IPS-18c (cell line): ENCODE measurements at regions not wholly inside any gene's neighbourhood (a gene's known extent, or its start where the extent isn't known, plus 50 kb on each side); places are given as distances from the start of the nearest gene placed in this dataset.

Experiments used
- H3K4me3 ChIP-seq: 2 replicates; pipeline ENCODE4 v1.7.0; 2013; ENCODE audit warnings: low read depth, mild to moderate bottlenecking, low read length, moderate library complexity; ENCODE audit not compliant: insufficient read depth
- H3K9me3 ChIP-seq: one replicate; pipeline ENCODE4 v1.6.1; 2013; ENCODE audit warnings: mild to moderate bottlenecking, low read length, moderate library complexity; ENCODE audit not compliant: control insufficient read depth, insufficient read depth

GRCh38 chr7:41367967-41368882 lies 334.7 kb downstream of the INHBA start:
- no peak overlapping the region for H3K4me3 ChIP-seq
- H3K9me3 ChIP-seq: no peaks in the 10 kb centered on the region

DNA sequence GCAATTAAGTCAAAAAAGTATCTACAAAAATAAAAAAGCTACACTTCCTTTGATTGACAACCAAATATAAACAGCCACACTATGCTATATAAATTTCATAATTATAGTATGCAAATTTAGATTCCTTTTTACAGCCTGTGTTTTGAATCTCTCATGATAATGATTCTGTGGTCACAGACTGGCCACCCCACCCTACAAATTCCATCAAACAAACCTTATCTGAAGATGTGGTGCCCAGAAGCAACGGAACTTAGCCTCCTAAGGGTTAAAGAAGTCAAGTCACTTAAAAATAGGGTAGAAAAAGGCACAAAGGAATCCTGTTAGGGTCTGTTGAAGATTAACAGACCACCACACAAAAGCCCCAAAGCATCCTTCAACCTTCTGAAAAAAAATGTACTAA lies 351.8 kb downstream of the INHBA start:
- no peak overlapping the region for H3K4me3 ChIP-seq
- no peaks in the 10 kb centered on the region for H3K9me3 ChIP-seq

DNA sequence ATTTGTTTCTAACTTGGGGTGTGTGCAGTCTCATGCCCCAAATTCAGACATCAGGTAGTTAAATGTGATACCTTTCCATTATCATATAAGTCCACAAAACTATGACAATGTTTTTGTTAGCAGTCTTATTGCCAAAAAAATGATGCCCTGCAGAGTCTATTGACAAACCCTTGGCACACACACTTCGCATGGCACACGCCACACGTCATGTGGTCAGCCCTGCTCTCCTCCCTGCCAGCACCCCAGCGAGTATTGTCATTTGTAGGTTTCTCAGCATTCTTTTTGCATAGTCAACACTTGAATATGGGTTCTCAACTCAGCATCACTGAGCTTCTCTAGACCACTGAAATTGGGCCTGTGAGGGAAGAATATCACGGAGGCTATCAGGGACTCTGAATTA lies 356.0 kb downstream of the INHBA start:
- H3K4me3 ChIP-seq: no peak overlapping the region

DNA sequence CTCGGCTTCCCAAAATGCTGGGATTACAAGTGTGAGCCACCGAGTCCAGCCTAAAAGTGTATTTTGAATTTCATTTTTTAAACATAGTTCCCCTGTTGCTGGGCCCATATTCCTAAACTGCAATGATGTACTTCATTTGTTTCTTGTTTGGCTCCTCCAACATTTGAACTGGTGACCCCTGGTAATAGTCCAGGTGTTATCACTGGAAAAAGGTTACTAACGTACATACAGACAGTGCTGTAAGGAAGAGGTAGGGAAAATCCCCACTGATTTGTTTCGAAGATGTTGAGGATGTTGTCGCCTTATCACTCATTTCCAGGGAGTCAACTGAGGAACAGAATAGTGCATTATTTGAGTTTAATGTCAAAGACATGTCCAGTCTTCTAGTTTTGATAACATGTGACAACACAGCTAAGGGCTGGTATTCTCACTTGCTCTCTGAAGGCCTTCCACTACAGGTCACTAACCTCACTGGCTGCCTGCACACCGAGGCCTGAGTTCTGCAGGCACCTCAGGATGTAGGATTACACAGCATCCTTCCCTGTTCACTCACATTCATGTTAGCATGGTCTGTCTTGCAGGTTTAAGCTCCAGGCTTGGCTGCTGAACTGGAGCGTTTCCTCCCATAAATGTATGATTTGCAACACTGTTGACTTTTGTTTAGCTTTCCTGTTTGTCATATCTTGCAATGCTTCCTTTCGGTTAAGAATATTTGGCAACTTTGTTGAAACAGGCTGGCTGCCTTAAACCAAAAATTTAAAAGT lies 362.8 kb downstream of the INHBA start:
- Histone ChIP-seq H3K4me3 (no peak overlapping the region), H3K9me3 (no peaks in the 10 kb centered on the region)

More for the DNA sequence above, 356.0 kb downstream of the INHBA start:
- no peaks in the 10 kb centered on the region for H3K9me3 ChIP-seq

DNA sequence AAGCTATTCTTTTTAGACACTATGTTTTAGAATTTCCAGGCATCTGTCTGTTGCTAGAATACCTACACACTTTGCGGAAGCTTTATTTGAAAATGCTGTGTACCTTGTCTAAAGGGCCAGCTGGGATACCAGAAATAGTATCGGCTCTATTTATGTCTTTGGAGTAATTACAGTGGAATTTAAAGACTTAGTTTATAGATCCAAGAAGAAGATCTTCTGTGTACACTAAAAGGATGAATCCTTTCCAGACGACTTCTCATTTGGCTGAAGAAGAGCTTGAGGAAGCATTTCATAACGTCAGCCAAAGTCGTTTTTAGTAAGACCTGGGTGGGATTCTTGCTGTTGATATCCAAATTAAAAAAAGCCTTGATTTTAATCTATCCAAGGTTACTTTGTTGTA lies 365.9 kb downstream of the INHBA start:
- Histone ChIP-seq H3K9me3 (no peaks in the 10 kb centered on the region), H3K4me3 (no peak overlapping the region)

DNA sequence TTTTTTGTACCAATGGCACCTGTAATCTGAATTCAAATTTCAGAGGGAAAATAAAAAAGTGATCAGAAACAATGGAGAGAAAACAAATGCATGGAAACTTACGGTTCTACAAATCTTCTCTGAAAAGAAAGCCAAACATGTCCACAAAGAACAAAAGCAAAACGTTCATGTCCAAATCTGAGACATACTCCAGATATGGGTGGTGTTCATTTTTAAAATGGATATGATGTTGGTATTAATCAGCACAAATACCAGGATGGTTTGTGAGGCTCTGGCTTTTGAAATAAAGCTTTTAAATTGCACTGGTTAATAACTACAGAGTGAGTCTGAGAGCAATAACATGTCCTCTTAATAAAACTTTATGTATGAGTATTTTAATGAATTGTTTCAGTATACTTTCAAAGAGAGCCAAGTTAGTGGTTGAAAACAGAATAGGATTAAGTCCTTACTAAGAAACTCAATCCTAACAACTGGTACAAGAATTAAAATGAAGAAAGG lies 366.4 kb downstream of the INHBA start:
- H3K9me3 ChIP-seq: no peaks in the 10 kb centered on the region
- no peak overlapping the region for H3K4me3 ChIP-seq

- no peaks in the 10 kb centered on the region for H3K9me3 ChIP-seq
Observed at GRCh38 chr7:41334071-41334862, 368.6 kb downstream of the INHBA start.

GRCh38 chr7:41333511-41333910 lies 369.4 kb downstream of the INHBA start:
- no peaks in the 10 kb centered on the region for H3K9me3 ChIP-seq
- H3K4me3 ChIP-seq: no peak overlapping the region

More at GRCh38 chr7:41334071-41334862, 368.6 kb downstream of the INHBA start:
- H3K4me3 ChIP-seq: no peak overlapping the region

GRCh38 chr7:41331194-41331593 lies 371.7 kb downstream of the INHBA start:
- no peak overlapping the region for H3K4me3 ChIP-seq
- no peaks in the 10 kb centered on the region for H3K9me3 ChIP-seq

DNA sequence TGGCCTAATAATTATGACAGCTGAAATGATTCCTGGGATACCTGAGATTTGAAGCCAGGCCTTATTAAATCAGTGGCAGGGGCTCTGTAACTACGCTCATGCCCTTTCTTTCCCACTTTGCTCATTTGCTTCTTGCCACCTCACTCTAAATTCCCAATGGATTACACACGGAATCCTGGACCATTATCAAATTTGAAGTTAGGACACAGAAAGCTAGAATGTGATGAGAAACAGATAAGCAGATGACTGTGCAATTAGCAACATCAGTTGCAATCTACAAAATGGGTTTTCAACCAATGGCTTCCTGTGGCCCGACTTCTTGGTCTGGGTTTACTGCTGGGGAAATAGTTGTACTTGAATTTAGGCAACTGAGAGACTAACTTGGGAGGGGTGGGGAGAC lies 374.3 kb downstream of the INHBA start:
- no peak overlapping the region for H3K4me3 ChIP-seq

GRCh38 chr7:41328131-41328530 lies 374.8 kb downstream of the INHBA start:
- H3K9me3 ChIP-seq: no peaks in the 10 kb centered on the region
- no peak overlapping the region for H3K4me3 ChIP-seq

More for the DNA sequence above, 374.3 kb downstream of the INHBA start:
- no peaks in the 10 kb centered on the region for H3K9me3 ChIP-seq

GRCh38 chr7:41326616-41327015 lies 376.3 kb downstream of the INHBA start:
- Histone ChIP-seq H3K4me3 (no peak overlapping the region), H3K9me3 (no peaks in the 10 kb centered on the region)

DNA sequence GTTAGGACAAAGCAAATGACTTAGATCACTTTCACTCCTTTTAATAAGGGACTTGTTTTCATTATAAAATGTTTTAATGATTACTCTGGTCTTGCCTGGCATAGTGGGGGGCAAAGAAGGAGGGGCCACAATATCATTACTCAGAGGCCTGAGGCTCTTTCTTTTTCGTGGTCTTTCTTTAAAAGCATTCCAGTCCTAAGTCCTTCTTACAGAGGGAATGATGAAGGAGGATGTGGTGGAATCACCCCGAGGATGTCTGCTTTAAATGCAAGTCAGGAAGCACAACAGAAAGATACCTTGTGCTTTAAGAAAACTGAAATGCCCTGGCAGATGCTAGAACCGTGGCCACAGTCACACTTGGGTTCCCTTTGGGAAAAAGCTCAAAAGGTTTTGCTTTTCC lies 379.1 kb downstream of the INHBA start:
- H3K9me3 ChIP-seq: no peaks in the 10 kb centered on the region
- no peak overlapping the region for H3K4me3 ChIP-seq

- Histone ChIP-seq H3K4me3 (no peak overlapping the region), H3K9me3 (no peaks in the 10 kb centered on the region)
Observed at GRCh38 chr7:41319581-41319980, 383.3 kb downstream of the INHBA start.

DNA sequence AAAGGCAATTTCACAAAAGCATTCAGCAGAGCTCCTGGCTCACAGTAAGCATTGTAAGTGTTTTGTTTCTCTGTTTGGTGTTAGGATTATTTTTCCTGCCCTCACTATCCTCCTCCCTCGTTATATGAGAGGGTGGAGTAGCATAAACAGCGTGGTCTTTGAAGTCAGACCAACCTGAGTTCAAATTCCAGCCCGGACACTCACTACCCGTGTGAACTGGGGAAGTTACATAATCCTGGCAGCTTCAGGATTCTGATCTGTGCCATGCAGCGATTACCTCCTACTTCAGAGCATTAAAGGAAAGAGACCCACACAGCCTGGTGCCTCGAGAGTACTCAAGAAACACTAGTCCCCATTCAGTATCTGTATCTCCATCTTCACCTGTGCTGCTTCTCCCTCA lies 386.5 kb downstream of the INHBA start:
- Histone ChIP-seq H3K4me3 (no peak overlapping the region), H3K9me3 (no peaks in the 10 kb centered on the region)

DNA sequence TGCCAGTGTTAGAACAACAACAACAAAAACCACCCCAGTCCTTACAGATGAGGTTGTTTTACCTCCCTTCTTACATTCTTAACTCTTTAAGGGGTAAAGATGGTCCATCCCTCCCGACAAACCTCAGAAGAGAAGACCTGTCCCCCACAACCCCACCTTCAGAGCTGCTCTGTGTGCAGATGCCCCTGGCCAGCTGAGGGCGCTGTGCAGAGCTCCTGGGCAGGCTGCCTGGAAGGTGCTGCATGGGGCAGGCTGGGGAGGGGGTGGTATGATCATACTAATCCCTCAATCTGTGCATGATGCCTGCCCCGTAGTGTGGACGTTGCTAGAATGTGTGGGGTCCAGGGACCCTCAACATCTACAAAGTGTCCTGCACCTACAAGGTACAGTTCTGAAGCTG lies 387.1 kb downstream of the INHBA start:
- no peak overlapping the region for H3K4me3 ChIP-seq

GRCh38 chr7:41313171-41313570 lies 389.7 kb downstream of the INHBA start:
- H3K9me3 ChIP-seq: no peaks in the 10 kb centered on the region
- H3K4me3 ChIP-seq: no peak overlapping the region

More for the DNA sequence above, 387.1 kb downstream of the INHBA start:
- no peaks in the 10 kb centered on the region for H3K9me3 ChIP-seq
